HG03457 (cell line): ENCODE measurements at regions not wholly inside any gene's neighbourhood (a gene's known extent, or its start where the extent isn't known, plus 50 kb on each side); places are given as distances from the start of the nearest gene placed in this dataset.

Experiments used
- ATAC-seq: cut with Tn5 transposase; IDR thresholded peaks from one replicate; pipeline ENCODE4 v1.9.1; 2021; ENCODE audit warnings: moderate number of reproducible peaks; ENCODE audit not compliant: unreplicated experiment

GRCh38 chr14:83314764-83315163, 1781.1 kb upstream of the SEL1L start:
- no peak for ATAC-seq

GRCh38 chr14:83316356-83316755, 1782.7 kb upstream of the SEL1L start:
- no peak for ATAC-seq

DNA sequence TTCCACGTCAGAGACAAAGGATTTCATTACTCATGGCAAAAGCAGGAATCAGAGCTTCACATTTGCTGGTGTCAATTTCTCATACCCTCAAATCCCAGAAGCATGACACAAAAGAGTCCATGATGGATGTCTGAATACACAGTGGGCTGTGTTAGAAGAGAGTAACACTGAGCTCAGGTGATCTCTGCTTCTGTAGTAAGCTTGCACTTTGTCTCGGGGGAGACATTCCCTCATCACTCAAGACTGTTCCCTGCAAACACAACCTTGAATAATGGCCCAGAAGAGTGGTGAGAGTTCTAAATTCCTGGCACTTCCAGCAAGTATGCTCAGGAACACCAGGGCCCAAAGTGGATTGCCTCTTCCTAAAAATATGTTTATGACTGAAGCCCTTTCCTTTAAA, 1787.2 kb upstream of the SEL1L start:
- no peak for ATAC-seq

DNA sequence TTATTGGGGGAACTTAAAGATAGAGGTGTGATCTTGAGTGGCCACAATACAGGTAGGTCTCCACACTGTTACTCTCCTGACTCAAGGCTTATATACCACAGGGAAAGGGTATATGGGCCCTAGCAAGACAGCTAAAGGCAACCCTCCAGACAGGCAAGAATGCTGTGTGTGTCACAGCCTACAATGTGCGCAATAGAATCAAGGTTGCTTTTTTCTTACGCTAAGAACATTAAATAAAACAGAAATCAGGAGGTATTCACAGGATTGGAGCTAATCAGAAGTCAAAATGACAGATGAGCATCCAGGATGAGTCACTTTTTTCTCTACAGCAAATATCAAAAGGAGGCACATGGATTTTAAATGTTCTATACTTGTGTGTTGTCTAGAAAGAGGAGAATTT, 1797.9 kb upstream of the SEL1L start:
- ATAC-seq, result no peak

- no peak for ATAC-seq
Measured at GRCh38 chr14:83342590-83342989, 1808.9 kb upstream of the SEL1L start.

- no peak for ATAC-seq
Measured at GRCh38 chr14:83347874-83348273, 1814.2 kb upstream of the SEL1L start.

GRCh38 chr14:83355609-83356008, 1822.0 kb upstream of the SEL1L start:
- ATAC-seq, result no peak

DNA sequence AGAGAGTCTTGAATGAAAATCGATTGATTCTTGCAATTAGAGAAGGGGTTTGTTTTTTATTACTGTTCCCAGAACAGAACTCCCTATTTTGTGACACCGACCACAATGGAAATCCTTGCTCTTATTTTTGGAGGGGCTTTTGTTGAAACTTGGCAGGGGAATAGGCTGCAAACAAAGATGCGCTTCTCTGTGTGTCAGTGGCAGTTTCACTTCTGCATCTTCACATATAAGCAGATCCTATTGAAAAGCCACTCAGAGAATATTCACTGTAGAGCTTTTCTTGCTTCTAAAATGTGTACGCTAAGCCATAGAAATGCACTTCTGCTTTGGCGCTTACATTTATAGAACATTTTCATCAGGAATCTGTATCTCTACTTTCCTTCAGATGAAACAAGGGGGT, 1822.4 kb upstream of the SEL1L start:
- no peak for ATAC-seq

DNA sequence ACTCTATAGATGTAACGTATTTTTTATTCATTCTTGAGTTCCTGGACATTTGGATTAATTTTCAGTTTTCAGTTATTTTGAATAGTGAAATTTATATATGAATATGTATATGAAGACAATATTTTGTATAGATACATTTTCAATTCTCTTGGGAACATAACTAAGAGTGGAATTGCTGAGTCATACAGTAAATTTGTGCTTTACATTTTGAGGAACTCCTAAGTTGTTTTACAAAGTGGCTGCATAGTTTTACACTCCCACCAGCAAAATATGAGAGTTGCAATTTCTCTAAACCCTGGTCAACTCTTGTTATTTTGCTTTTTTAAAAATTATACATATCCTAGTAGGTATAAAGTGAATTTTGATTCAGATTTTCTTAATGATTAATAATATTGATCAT, 1838.6 kb upstream of the SEL1L start:
- ATAC-seq, result no peak

- no peak for ATAC-seq
Measured at GRCh38 chr14:83379436-83379835, 1845.8 kb upstream of the SEL1L start.

- ATAC-seq, result no peak
Measured at GRCh38 chr14:83384253-83384652, 1850.6 kb upstream of the SEL1L start.

GRCh38 chr14:83395321-83395720, 1861.7 kb upstream of the SEL1L start:
- ATAC-seq, result no peak

DNA sequence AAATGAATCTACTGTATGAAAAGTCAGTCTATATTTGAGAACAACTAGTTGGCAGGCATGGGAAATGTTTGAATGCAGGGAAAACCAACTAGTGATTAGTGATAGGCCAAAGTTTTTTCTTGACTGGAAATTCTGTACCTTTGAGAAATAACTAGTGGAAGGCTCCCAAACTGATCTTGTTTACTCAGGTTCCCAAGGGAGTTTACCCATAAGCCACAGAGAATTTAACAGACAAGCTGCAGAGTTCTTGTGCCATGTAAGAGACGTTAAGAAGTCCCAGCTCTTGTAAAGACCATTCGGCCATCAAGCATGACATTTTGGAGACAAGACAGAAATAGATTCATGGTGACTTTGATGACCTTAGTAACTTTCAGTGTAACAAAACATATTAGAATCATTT, 1882.8 kb upstream of the SEL1L start:
- ATAC-seq, result no peak

DNA sequence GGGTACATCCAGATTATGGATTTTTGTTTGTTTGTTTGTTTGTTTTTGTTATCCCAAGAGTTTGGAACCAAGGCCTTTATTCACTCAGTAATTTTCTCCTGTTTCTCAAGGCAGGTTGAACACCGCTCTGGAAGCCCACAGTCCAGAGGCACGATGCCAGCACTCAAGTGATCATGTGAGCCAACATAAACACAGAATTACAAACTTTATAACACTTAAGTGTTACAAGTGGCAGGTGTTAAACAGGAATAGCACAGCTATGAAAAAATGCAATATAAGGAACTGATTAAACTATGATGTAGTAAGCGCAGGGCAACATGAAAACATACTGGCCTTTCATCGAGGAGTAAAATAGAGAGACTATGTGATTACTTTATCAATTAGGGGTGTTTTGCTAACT, 1885.8 kb upstream of the SEL1L start:
- ATAC-seq, result no peak

DNA sequence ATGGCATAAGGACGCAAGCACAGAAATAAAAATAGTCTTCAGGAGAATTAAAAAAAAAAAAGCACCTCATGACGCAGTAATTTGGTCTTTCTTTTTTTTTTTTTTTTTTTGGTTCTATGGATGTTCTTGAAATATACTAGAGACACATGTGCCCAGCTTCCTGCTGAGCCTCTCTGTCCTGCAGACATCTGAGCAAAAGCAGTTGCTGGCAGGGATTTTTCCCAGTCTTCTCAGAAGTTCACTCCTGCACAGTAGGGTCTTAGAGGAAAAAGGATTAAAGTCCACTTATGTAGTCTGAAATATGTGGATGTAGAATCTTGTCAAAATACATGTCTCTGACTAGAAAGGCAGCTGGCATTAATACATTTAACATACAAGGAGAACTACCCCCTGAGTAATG, 1888.1 kb upstream of the SEL1L start:
- no peak for ATAC-seq

DNA sequence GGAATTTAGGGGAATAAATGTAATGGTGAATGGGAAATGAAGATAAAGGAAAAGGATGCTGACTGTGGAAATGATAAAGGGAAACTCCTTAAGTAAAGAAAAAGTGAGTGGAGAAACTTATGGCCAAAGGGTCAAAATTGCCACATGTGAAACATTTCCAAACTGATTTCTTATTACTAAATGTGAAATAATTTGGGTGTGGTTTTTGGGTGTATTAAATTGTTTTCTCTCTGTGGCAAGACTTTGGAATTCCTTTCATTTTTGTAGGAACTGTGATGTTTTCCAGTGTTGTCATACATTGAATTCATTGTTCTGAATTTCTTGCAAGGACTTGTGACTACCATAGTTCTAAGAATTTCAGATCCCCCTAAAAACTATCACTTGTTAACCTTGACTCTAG, 1891.5 kb upstream of the SEL1L start:
- ATAC-seq, result no peak

DNA sequence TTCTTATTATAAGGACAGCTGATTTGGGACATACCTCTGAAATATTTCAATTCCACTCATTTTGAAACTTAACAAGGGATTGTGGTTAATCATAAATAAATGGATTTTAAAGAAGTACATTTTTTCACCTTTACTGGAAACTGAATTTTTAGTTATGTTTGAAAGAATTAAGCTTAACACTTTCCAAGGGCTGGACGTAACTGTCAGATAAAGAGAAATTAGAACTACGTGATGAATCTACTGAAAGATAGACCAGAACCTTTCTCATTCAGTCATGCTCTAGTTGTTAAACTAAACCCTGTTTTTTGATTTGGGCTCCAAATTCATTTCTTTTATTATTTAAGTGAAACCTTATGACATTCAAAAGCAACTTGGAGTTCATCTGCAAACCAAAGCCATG, 1892.1 kb upstream of the SEL1L start:
- no peak for ATAC-seq

- no peak for ATAC-seq
Measured at GRCh38 chr14:83433618-83434017, 1900.0 kb upstream of the SEL1L start.

- no peak for ATAC-seq
Measured at GRCh38 chr14:83441801-83442200, 1908.1 kb upstream of the SEL1L start.

GRCh38 chr14:83455561-83455960, 1921.9 kb upstream of the SEL1L start:
- ATAC-seq, result no peak

- ATAC-seq, result no peak
Measured at GRCh38 chr14:83461521-83461920, 1927.9 kb upstream of the SEL1L start.

GRCh38 chr14:83462759-83463158, 1929.1 kb upstream of the SEL1L start:
- no peak for ATAC-seq

DNA sequence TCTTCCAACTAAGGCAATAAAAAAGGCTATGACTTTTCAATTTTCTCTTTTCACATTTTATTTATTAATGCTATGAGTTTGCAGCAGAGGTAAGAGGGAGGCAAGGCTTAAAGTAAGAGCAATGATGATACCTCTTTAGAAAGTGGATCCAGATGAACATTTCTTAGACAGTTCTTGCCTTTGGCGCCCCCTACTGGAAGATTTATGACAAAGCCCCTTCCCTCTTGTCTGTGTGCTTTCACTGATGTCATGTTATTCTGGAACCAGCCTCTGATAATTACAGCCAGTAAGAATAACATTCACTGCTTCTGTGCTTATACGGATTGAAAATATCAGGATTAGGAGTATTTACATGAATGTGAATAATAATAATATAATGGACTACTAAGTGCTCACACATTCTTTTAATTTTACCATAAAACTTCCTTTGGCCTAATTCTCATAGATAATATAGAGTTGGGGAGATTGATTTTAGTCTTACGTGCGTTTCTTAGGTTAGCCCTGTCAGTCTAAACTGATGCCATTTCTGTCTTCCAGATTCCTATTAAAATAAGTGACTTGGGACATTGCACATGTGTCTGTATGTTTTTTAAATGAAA, 1929.9 kb upstream of the SEL1L start:
- no peak for ATAC-seq

DNA sequence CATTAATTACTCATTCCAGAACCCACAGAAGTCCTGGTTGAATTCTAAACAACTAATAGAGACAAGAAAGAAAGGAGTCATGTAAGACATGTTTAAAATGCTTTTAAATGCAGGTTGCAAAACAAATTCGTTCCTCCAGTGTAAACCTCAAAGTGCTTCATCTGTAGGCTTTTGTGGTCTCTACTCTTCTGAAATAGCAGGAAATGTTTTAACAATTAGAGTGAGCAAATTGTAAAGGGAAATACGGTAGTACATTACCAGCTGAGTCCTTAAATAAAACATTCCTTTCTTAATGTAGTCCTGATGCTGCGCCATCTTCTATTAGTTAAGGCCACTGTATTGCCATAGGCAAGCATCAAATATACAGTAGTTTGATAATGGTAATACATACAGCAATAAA, 1934.2 kb upstream of the SEL1L start:
- ATAC-seq, result no peak
